Right kidney (tissue), 1 donor: ENCODE measurements at regions not wholly inside any gene's neighbourhood (a gene's known extent, or its start where the extent isn't known, plus 50 kb on each side); places are given as distances from the start of the nearest gene placed in this dataset.
"Not testable (repeated sequence)": the region's sequence is repeated elsewhere in the genome, so short reads cannot be mapped to it uniquely, and the experiment has no call there.

ENCODE experiments used
- DNase-seq: peaks from one replicate; pipeline ENCODE4 v3.0.0-alpha.2; 2016

GRCh38 chr4:77306496-77306895, 149.5 kb downstream of the CCNG2 start:
- no peak for DNase-seq

GRCh38 chr4:77308843-77309242, 151.8 kb downstream of the CCNG2 start:
- no peak for DNase-seq

GRCh38 chr4:77309496-77309895, 152.5 kb downstream of the CCNG2 start:
- DNase-seq = no peak

GRCh38 chr4:77310931-77311330, 153.9 kb downstream of the CCNG2 start:
- DNase-seq = no peak

GRCh38 chr4:77314697-77315096, 157.7 kb downstream of the CCNG2 start:
- DNase-seq = no peak

GRCh38 chr4:77327151-77327550, 170.1 kb downstream of the CCNG2 start:
- no peak for DNase-seq

- no peak for DNase-seq
Observed at GRCh38 chr4:77332696-77333270, 175.8 kb downstream of the CCNG2 start.

- DNase-seq = no peak
Observed at GRCh38 chr4:77336411-77337142, 179.6 kb downstream of the CCNG2 start.

GRCh38 chr4:77342170-77342810, 185.3 kb downstream of the CCNG2 start:
- no peak for DNase-seq

GRCh38 chr4:77344001-77344400, 187.0 kb downstream of the CCNG2 start:
- no peak for DNase-seq

- DNase-seq = no peak
Observed at GRCh38 chr4:77344784-77345183, 187.8 kb downstream of the CCNG2 start.

- no peak for DNase-seq
Observed at GRCh38 chr4:77347351-77347966, 190.5 kb downstream of the CCNG2 start.

- DNase-seq = no peak
Observed at GRCh38 chr4:77348815-77349214, 191.8 kb downstream of the CCNG2 start.

GRCh38 chr4:77349364-77349763, 192.4 kb downstream of the CCNG2 start:
- DNase-seq = no peak

GRCh38 chr4:77349796-77350195, 192.8 kb downstream of the CCNG2 start:
- DNase-seq = no peak

GRCh38 chr4:77352192-77352591, 195.2 kb downstream of the CCNG2 start:
- no peak for DNase-seq

- DNase-seq = not testable (repeated sequence)
Observed at GRCh38 chr4:77353724-77354315, 196.8 kb downstream of the CCNG2 start.

- no peak for DNase-seq
Observed at GRCh38 chr4:77354550-77354949, 197.5 kb downstream of the CCNG2 start.

GRCh38 chr4:77355731-77356130, 198.7 kb downstream of the CCNG2 start:
- no peak for DNase-seq

GRCh38 chr4:77358315-77358928, 201.4 kb downstream of the CCNG2 start:
- no peak for DNase-seq

- no peak for DNase-seq
Observed at GRCh38 chr4:77360451-77360850, 203.4 kb downstream of the CCNG2 start.

- DNase-seq = not testable (repeated sequence)
Observed at GRCh38 chr4:77366876-77367275, 209.9 kb downstream of the CCNG2 start.
